Endothelial cell of umbilical vein (primary cell): ENCODE measurements at regions not wholly inside any gene's neighbourhood (a gene's known extent, or its start where the extent isn't known, plus 50 kb on each side); places are given as distances from the start of the nearest gene placed in this dataset.

ENCODE experiments used
- BruUV-seq: library from RNA; stranded (reverse); fragments of 400-500 nt; replicated peaks from 2 replicates; lab custom pipeline; 2021; lab: Mats Ljungman, UMichigan
- CTCF ChIA-PET: fragments of 300-600, 350-600 bp; sonication (Branson Sonifier 250); formaldehyde crosslinking; loops from one replicate; lab custom pipeline; 2021; ENCODE audit warnings: antibody characterized with exemption, inconsistent platforms; lab: Charles Lee
- POLR2A ChIA-PET: fragments of 300-600, 350-600 bp; sonication (Branson Sonifier 250); formaldehyde crosslinking; loops from one replicate; lab custom pipeline; 2021; ENCODE audit warnings: antibody characterized with exemption, inconsistent platforms; lab: Charles Lee
- DNase-seq: peaks from one replicate; pipeline ENCODE4 v3.0.0-alpha.2; 2011; ENCODE audit warnings: low read depth, low spot score
- FAIRE-seq: peaks from 2 replicates; lab custom pipeline; 2011; peaks lifted over from hg19 to GRCh38; lab: Jason Lieb, UNC
- H2AFZ ChIP-seq: 2 replicates; pipeline ENCODE4 v1.6.0; 2012; ENCODE audit warnings: low read depth, low read length, control low read depth, inconsistent platforms
- H3K27ac ChIP-seq: 2 replicates; pipeline ENCODE4 v1.5.1; 2011; ENCODE audit warnings: low read depth, mild to moderate bottlenecking, control low read depth, low read length, moderate library complexity; ENCODE audit not compliant: insufficient read depth
- H3K27me3 ChIP-seq, 2 experiments: 2 replicates each; pipeline versions ENCODE4 v1.6.0 to v1.6.1; 2011; ENCODE audit warnings: low read length in 2 of 2, mixed read lengths in 1 of 2; ENCODE audit not compliant: control insufficient read depth in 2 of 2, insufficient read depth in 2 of 2
- H3K36me3 ChIP-seq, 2 experiments: 2 replicates in 1 of 2; 3 replicates in 1 of 2; pipeline ENCODE4 v1.5.1; 2011; ENCODE audit warnings: low read length in 2 of 2, mild to moderate bottlenecking in 1 of 2, moderate library complexity in 1 of 2; ENCODE audit not compliant: control insufficient read depth in 2 of 2, insufficient read depth in 2 of 2; ENCODE audit errors: extremely low read depth in 1 of 2
- H3K4me1 ChIP-seq: 3 replicates; pipeline ENCODE4 v1.5.1; 2011; ENCODE audit warnings: mild to moderate bottlenecking, low read length; ENCODE audit not compliant: control insufficient read depth, insufficient read depth; ENCODE audit errors: extremely low read depth
- H3K4me2 ChIP-seq: 2 replicates; pipeline ENCODE4 v1.6.1; 2011; ENCODE audit warnings: low read length, control low read depth, mixed read lengths; ENCODE audit not compliant: insufficient read depth
- H3K4me3 ChIP-seq, 3 experiments: fragments of 200-600 bp in 1 of 3; sonication (generic), shearing (Covaris generic) in 1 of 3; replicated peaks in 1 of 3; 2 replicates each; pipeline ENCODE4 v1.5.1; 2011 to 2016; ENCODE audit warnings: control low read depth in 3 of 3, low read length in 3 of 3, mild to moderate bottlenecking in 2 of 3, inconsistent platforms in 1 of 3, low read depth in 1 of 3, moderate library complexity in 1 of 3; ENCODE audit not compliant: insufficient read depth in 1 of 3
- H3K79me2 ChIP-seq: 2 replicates; pipeline ENCODE4 v1.6.0; 2012; ENCODE audit warnings: low read length, inconsistent platforms; ENCODE audit not compliant: control insufficient read depth, insufficient read depth
- H3K9ac ChIP-seq: replicated peaks from 2 replicates; pipeline ENCODE3; 2011; ENCODE audit warnings: low read length, control low read depth; ENCODE audit not compliant: insufficient read depth; ENCODE audit errors: extremely low read depth
- H3K9me1 ChIP-seq: replicated peaks from 3 replicates; pipeline ENCODE4 v1.6.0; 2011; ENCODE audit warnings: mild to moderate bottlenecking, low read length; ENCODE audit not compliant: control insufficient read depth, insufficient read depth; ENCODE audit errors: extremely low read depth
- H3K9me3 ChIP-seq: replicated peaks from 2 replicates; pipeline ENCODE4 v1.5.1; 2012; ENCODE audit warnings: low read length, inconsistent platforms; ENCODE audit not compliant: control insufficient read depth, insufficient read depth
- H4K20me1 ChIP-seq: replicated peaks from 2 replicates; pipeline ENCODE3; 2011; ENCODE audit warnings: mild to moderate bottlenecking, low read length; ENCODE audit not compliant: control insufficient read depth, insufficient read depth; ENCODE audit errors: extremely low read depth
- EZH2 ChIP-seq: IDR thresholded peaks from 2 replicates; pipeline ENCODE4 v1.6.1; 2012; ENCODE audit warnings: borderline replicate concordance, low read depth, mild to moderate bottlenecking, moderate library complexity, low read length, inconsistent platforms; ENCODE audit not compliant: severe bottlenecking
- FOS ChIP-seq: IDR thresholded peaks from 2 replicates; pipeline ENCODE4 v1.6.1; 2011; ENCODE audit warnings: mild to moderate bottlenecking, low read length, moderate library complexity, borderline replicate concordance; ENCODE audit not compliant: insufficient read depth
- GATA2 ChIP-seq: IDR thresholded peaks from 2 replicates; pipeline ENCODE4 v1.7.0; 2011; ENCODE audit warnings: low read depth, mild to moderate bottlenecking, moderate library complexity, mixed read lengths, low read length; ENCODE audit not compliant: insufficient read length, insufficient read depth
- JUN ChIP-seq: IDR thresholded peaks from 2 replicates; pipeline ENCODE4 v1.6.1; 2011; ENCODE audit warnings: borderline replicate concordance, low read depth; ENCODE audit not compliant: insufficient read length, insufficient read depth
- MYC ChIP-seq: IDR thresholded peaks from one replicate; pipeline ENCODE4 v1.6.1; 2011; ENCODE audit warnings: mild to moderate bottlenecking, low read depth, low read length
- POLR2A ChIP-seq: IDR thresholded peaks from 2 replicates; pipeline ENCODE4 v1.6.1; 2012; ENCODE audit warnings: low read depth, mild to moderate bottlenecking, control low read depth, low read length
- POLR2AphosphoS5 ChIP-seq: IDR thresholded peaks from 2 replicates; pipeline ENCODE4 v1.6.1; 2012; ENCODE audit warnings: low read depth, mild to moderate bottlenecking, control low read depth, low read length, moderate library complexity; ENCODE audit not compliant: insufficient read depth
- dilution Hi-C: fragments of 300-500 bp; cut with MboI; formaldehyde crosslinking; loops from one replicate; pipeline ENCODE4 v1.15.0; 2019; ENCODE audit warnings: low sequenced_read_pairs; ENCODE audit not compliant: extremely low pct_ligation_motif_present
- intact Hi-C: fragments of 100-400 bp; cut with micrococcal nuclease; formaldehyde crosslinking; loops from one replicate; pipeline ENCODE4 v1.10.0; 2022
- TF ChIP-seq, protein P1 (sequence below): IDR thresholded peaks from 2 replicates; pipeline ENCODE4 v1.6.1; 2011; ENCODE audit not compliant: insufficient read depth, insufficient read length
- TF ChIP-seq, protein P2 (sequence below), 2 donors: IDR thresholded peaks; 1 replicate in 1 of 2; 2 replicates in 1 of 2; pipeline ENCODE4 v1.5.1; 2011; ENCODE audit warnings: low read length in 2 of 2, mild to moderate bottlenecking in 2 of 2, moderate library complexity in 2 of 2, control low read depth in 1 of 2, inconsistent platforms in 1 of 2, low read depth in 1 of 2; ENCODE audit not compliant: insufficient read depth in 1 of 2; ENCODE audit errors: extremely low read depth in 1 of 2

DNA sequence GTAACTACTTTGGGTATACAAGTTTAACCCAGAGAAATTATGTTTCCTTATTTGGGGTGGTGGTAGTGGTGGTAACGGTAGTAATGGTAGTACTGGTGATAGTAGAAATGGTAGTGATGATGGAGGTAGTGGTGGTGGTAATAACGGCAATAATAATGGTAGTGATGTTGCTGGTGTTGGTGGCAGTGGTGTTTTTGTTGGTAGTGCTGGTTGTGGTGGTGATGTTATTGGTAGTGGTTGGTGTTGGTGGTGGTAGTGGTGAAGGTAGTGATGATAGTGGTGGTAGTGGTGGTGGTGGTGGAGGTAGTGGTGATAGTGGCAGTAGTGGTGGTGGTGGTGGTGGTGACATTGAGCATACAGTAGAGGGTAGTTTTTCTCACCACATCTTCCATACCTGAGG is 95.6 kb downstream of the TMEM30B start:
- no peak overlapping the region for H2AFZ ChIP-seq
- no peak for DNase-seq
- no peaks in the 10 kb centered on the region for H3K9me1 ChIP-seq
- intact Hi-C loops: loop anchor here (5.0 kb wide), 1 partner anchor 448 kb away; no protein-coding TSS in a partner anchor
- ChIA-PET CTCF (no interaction called here), POLR2A (no interaction called here)
- no peak overlapping the region for H3K9ac ChIP-seq
- H3K4me2 ChIP-seq: no peak overlapping the region
- FAIRE-seq: no peak
- H3K4me1 ChIP-seq: peaks cover 59% of the 10 kb centered on the region
- H3K79me2 ChIP-seq: no peaks in the 10 kb centered on the region
- H3K4me3 ChIP-seq: no peak overlapping the region
- no peaks in the 10 kb centered on the region for H3K27me3 ChIP-seq
- H4K20me1 ChIP-seq: no peaks in the 10 kb centered on the region
- H3K36me3 ChIP-seq: no peaks in the 10 kb centered on the region
- no peak overlapping the region for H3K27ac ChIP-seq
- dilution Hi-C loops: no loop called here
- no peak for TF ChIP-seq GATA2
- no peak for TF ChIP-seq POLR2AphosphoS5
- TF ChIP-seq, protein P1, sequence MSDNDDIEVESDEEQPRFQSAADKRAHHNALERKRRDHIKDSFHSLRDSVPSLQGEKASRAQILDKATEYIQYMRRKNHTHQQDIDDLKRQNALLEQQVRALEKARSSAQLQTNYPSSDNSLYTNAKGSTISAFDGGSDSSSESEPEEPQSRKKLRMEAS: no peak
- no peak for TF ChIP-seq POLR2A
- no peak for TF ChIP-seq EZH2
- TF ChIP-seq JUN: no peak
- TF ChIP-seq, protein P2, sequence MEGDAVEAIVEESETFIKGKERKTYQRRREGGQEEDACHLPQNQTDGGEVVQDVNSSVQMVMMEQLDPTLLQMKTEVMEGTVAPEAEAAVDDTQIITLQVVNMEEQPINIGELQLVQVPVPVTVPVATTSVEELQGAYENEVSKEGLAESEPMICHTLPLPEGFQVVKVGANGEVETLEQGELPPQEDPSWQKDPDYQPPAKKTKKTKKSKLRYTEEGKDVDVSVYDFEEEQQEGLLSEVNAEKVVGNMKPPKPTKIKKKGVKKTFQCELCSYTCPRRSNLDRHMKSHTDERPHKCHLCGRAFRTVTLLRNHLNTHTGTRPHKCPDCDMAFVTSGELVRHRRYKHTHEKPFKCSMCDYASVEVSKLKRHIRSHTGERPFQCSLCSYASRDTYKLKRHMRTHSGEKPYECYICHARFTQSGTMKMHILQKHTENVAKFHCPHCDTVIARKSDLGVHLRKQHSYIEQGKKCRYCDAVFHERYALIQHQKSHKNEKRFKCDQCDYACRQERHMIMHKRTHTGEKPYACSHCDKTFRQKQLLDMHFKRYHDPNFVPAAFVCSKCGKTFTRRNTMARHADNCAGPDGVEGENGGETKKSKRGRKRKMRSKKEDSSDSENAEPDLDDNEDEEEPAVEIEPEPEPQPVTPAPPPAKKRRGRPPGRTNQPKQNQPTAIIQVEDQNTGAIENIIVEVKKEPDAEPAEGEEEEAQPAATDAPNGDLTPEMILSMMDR (IDR thresholded peaks at IDR 0.05; ENCODE audit: extremely low read depth in 1 of 2, insufficient read depth in 1 of 2, low read depth in 1 of 2, low read length in 2 of 2): no peak
- no peak for TF ChIP-seq MYC
- no peak for TF ChIP-seq FOS
- no peaks in the 10 kb centered on the region for H3K9me3 ChIP-seq
- no TSS peak for BruUV-seq
